ENCODE measurements at regions not wholly inside any gene's neighbourhood (a gene's known extent, or its start where the extent isn't known, plus 50 kb on each side); places are given as distances from the start of the nearest gene placed in this dataset.
"Not testable (repeated sequence)": the region's sequence is repeated elsewhere in the genome, so short reads cannot be mapped to it uniquely, and the experiment has no call there.

- no peaks in the 10 kb centered on the region for H3K4me1 ChIP-seq (ENCODE audit: control insufficient read depth, insufficient read depth, low read length)
- no peak overlapping the region for H3K27ac ChIP-seq (ENCODE audit: insufficient read depth, low read depth, low read length, poor library complexity, severe bottlenecking)
- no peaks in the 10 kb centered on the region for H3K9me3 ChIP-seq (ENCODE audit: control insufficient read depth, low read length)
- no peaks in the 10 kb centered on the region for H3K27me3 ChIP-seq (ENCODE audit: control insufficient read depth, insufficient read depth, low read length, poor library complexity, severe bottlenecking)
- H3K4me3 ChIP-seq (ENCODE audit: insufficient read depth, low read depth, low read length), result no peak overlapping the region
- H3K36me3 ChIP-seq (ENCODE audit: control insufficient read depth, insufficient read depth, low read length), result no peaks in the 10 kb centered on the region
Observed at GRCh38 chr3:65018801-65019200, 331.0 kb upstream of the ADAMTS9 start.

- no peaks in the 10 kb centered on the region for H3K27me3 ChIP-seq (ENCODE audit: control insufficient read depth, insufficient read depth, low read length, poor library complexity, severe bottlenecking)
- no peaks in the 10 kb centered on the region for H3K4me1 ChIP-seq (ENCODE audit: control insufficient read depth, insufficient read depth, low read length)
- 86 to 100% methylated on average over 1 of the region's 1 CpG for WGBS, 2 experiments
- H3K36me3 ChIP-seq (ENCODE audit: control insufficient read depth, insufficient read depth, low read length), result no peaks in the 10 kb centered on the region
- H3K4me3 ChIP-seq (ENCODE audit: insufficient read depth, low read depth, low read length), result no peak overlapping the region
- no peaks in the 10 kb centered on the region for H3K9me3 ChIP-seq (ENCODE audit: control insufficient read depth, low read length)
- H3K27ac ChIP-seq (ENCODE audit: insufficient read depth, low read depth, low read length, poor library complexity, severe bottlenecking), result no peak overlapping the region
Observed at GRCh38 chr3:65017359-65017758, 329.6 kb upstream of the ADAMTS9 start.

- Histone ChIP-seq H3K4me1 (ENCODE audit: control insufficient read depth, insufficient read depth, low read length) (no peaks in the 10 kb centered on the region), H3K27ac (ENCODE audit: insufficient read depth, low read depth, low read length, poor library complexity, severe bottlenecking) (no peak overlapping the region), H3K36me3 (ENCODE audit: control insufficient read depth, insufficient read depth, low read length) (no peaks in the 10 kb centered on the region), H3K27me3 (ENCODE audit: control insufficient read depth, insufficient read depth, low read length, poor library complexity, severe bottlenecking) (no peaks in the 10 kb centered on the region), H3K9me3 (ENCODE audit: control insufficient read depth, low read length) (no peaks in the 10 kb centered on the region), H3K4me3 (ENCODE audit: insufficient read depth, low read depth, low read length) (no peak overlapping the region)
- 86 to 100% methylated on average over 2 of the region's 2 CpGs for WGBS, 2 experiments
Observed at GRCh38 chr3:65015711-65016110, 327.9 kb upstream of the ADAMTS9 start.

- Histone ChIP-seq H3K36me3 (ENCODE audit: control insufficient read depth, insufficient read depth, low read length) (no peaks in the 10 kb centered on the region), H3K27me3 (ENCODE audit: control insufficient read depth, insufficient read depth, low read length, poor library complexity, severe bottlenecking) (no peaks in the 10 kb centered on the region), H3K27ac (ENCODE audit: insufficient read depth, low read depth, low read length, poor library complexity, severe bottlenecking) (no peak overlapping the region), H3K4me3 (ENCODE audit: insufficient read depth, low read depth, low read length) (no peak overlapping the region), H3K9me3 (ENCODE audit: control insufficient read depth, low read length) (no peaks in the 10 kb centered on the region), H3K4me1 (ENCODE audit: control insufficient read depth, insufficient read depth, low read length) (peaks cover 4% of the 10 kb centered on the region)
- 89 to 96% methylated on average over 4 of the region's 4 CpGs for WGBS, 2 experiments
Observed at GRCh38 chr3:65013053-65013452, 325.3 kb upstream of the ADAMTS9 start.

GRCh38 chr3:65006300-65006739 is 318.5 kb upstream of the ADAMTS9 start:
- Histone ChIP-seq H3K4me3 (ENCODE audit: insufficient read depth, low read depth, low read length) (no peak overlapping the region), H3K27ac (ENCODE audit: insufficient read depth, low read depth, low read length, poor library complexity, severe bottlenecking) (no peak overlapping the region), H3K27me3 (ENCODE audit: control insufficient read depth, insufficient read depth, low read length, poor library complexity, severe bottlenecking) (no peaks in the 10 kb centered on the region), H3K9me3 (ENCODE audit: control insufficient read depth, low read length) (no peaks in the 10 kb centered on the region), H3K4me1 (ENCODE audit: control insufficient read depth, insufficient read depth, low read length) (peaks cover 4% of the 10 kb centered on the region), H3K36me3 (ENCODE audit: control insufficient read depth, insufficient read depth, low read length) (no peaks in the 10 kb centered on the region)
- 64 to 75% methylated on average over 1 of the region's 1 CpG for WGBS, 2 experiments

GRCh38 chr3:65005486-65005885 is 317.7 kb upstream of the ADAMTS9 start:
- Histone ChIP-seq H3K27ac (ENCODE audit: insufficient read depth, low read depth, low read length, poor library complexity, severe bottlenecking) (no peak overlapping the region), H3K9me3 (ENCODE audit: control insufficient read depth, low read length) (no peaks in the 10 kb centered on the region), H3K4me3 (ENCODE audit: insufficient read depth, low read depth, low read length) (no peak overlapping the region), H3K36me3 (ENCODE audit: control insufficient read depth, insufficient read depth, low read length) (no peaks in the 10 kb centered on the region), H3K4me1 (ENCODE audit: control insufficient read depth, insufficient read depth, low read length) (peaks cover 4% of the 10 kb centered on the region), H3K27me3 (ENCODE audit: control insufficient read depth, insufficient read depth, low read length, poor library complexity, severe bottlenecking) (no peaks in the 10 kb centered on the region)
- WGBS, 2 experiments, result 90 to 92% methylated on average over 2 of the region's 2 CpGs

GRCh38 chr3:65004795-65005295 is 317.0 kb upstream of the ADAMTS9 start:
- no peak overlapping the region for H3K4me3 ChIP-seq (ENCODE audit: insufficient read depth, low read depth, low read length)
- H3K36me3 ChIP-seq (ENCODE audit: control insufficient read depth, insufficient read depth, low read length), result no peaks in the 10 kb centered on the region
- 92 to 94% methylated on average over 4 of the region's 4 CpGs for WGBS, 2 experiments
- no peaks in the 10 kb centered on the region for H3K9me3 ChIP-seq (ENCODE audit: control insufficient read depth, low read length)
- H3K27me3 ChIP-seq (ENCODE audit: control insufficient read depth, insufficient read depth, low read length, poor library complexity, severe bottlenecking), result no peaks in the 10 kb centered on the region
- no peaks in the 10 kb centered on the region for H3K4me1 ChIP-seq (ENCODE audit: control insufficient read depth, insufficient read depth, low read length)
- no peak overlapping the region for H3K27ac ChIP-seq (ENCODE audit: insufficient read depth, low read depth, low read length, poor library complexity, severe bottlenecking)

GRCh38 chr3:65004306-65004705 is 316.5 kb upstream of the ADAMTS9 start:
- H3K4me1 ChIP-seq (ENCODE audit: control insufficient read depth, insufficient read depth, low read length), result no peaks in the 10 kb centered on the region
- no peak overlapping the region for H3K27ac ChIP-seq (ENCODE audit: insufficient read depth, low read depth, low read length, poor library complexity, severe bottlenecking)
- no peaks in the 10 kb centered on the region for H3K9me3 ChIP-seq (ENCODE audit: control insufficient read depth, low read length)
- 100% methylated on average over 1 of the region's 1 CpG for WGBS, 2 experiments
- H3K36me3 ChIP-seq (ENCODE audit: control insufficient read depth, insufficient read depth, low read length), result no peaks in the 10 kb centered on the region
- no peak overlapping the region for H3K4me3 ChIP-seq (ENCODE audit: insufficient read depth, low read depth, low read length)
- H3K27me3 ChIP-seq (ENCODE audit: control insufficient read depth, insufficient read depth, low read length, poor library complexity, severe bottlenecking), result no peaks in the 10 kb centered on the region

- 94 to 100% methylated on average over 2 of the region's 4 CpGs for WGBS, 2 experiments
- H3K36me3 ChIP-seq (ENCODE audit: control insufficient read depth, insufficient read depth, low read length); H3K9me3 ChIP-seq (ENCODE audit: control insufficient read depth, low read length); H3K27ac ChIP-seq (ENCODE audit: insufficient read depth, low read depth, low read length, poor library complexity, severe bottlenecking); H3K27me3 ChIP-seq (ENCODE audit: control insufficient read depth, insufficient read depth, low read length, poor library complexity, severe bottlenecking); H3K4me1 ChIP-seq (ENCODE audit: control insufficient read depth, insufficient read depth, low read length); H3K4me3 ChIP-seq (ENCODE audit: insufficient read depth, low read depth, low read length): not testable (repeated sequence)
Observed at GRCh38 chr3:65001119-65001518, 313.3 kb upstream of the ADAMTS9 start.

GRCh38 chr3:64998317-64998716 is 310.5 kb upstream of the ADAMTS9 start:
- Histone ChIP-seq H3K4me1 (ENCODE audit: control insufficient read depth, insufficient read depth, low read length) (peaks cover 9% of the 10 kb centered on the region), H3K36me3 (ENCODE audit: control insufficient read depth, insufficient read depth, low read length) (no peaks in the 10 kb centered on the region), H3K9me3 (ENCODE audit: control insufficient read depth, low read length) (no peaks in the 10 kb centered on the region), H3K4me3 (ENCODE audit: insufficient read depth, low read depth, low read length) (no peak overlapping the region), H3K27me3 (ENCODE audit: control insufficient read depth, insufficient read depth, low read length, poor library complexity, severe bottlenecking) (no peaks in the 10 kb centered on the region), H3K27ac (ENCODE audit: insufficient read depth, low read depth, low read length, poor library complexity, severe bottlenecking) (no peak overlapping the region)

Data from ectodermal cell (in vitro differentiated cells).